ENCODE measurements at regions not wholly inside any gene's neighbourhood (a gene's known extent, or its start where the extent isn't known, plus 50 kb on each side); places are given as distances from the start of the nearest gene placed in this dataset.

DNA sequence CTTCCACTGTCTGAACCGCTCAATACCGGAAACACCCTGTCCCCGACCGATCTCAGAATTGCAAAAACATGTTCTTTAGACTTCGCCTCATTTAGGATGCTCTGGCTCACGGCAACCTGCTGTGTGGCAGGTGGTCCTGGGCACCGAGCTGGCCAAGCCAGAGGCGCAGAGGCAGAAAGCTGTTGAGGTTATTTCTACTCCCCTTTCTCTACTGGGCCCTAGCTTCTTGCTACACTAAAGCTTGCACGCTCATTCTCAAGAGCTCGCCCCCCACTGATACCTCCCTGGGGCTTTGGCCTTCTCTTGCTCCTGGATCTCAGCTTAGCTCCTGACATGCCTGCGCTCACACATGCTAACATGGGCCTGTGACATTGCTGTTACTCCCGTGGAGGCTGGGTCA lies 417.4 kb downstream of the LPIN1 start:
- Histone ChIP-seq H3K4me3 (replicated peaks in 1 of 2; ENCODE audit: low read depth in 1 of 2, low read length in 2 of 2) (no peak overlapping the region), H3K27ac (ENCODE audit: low read depth, low read length) (no peak overlapping the region), H3K9me3 (ENCODE audit: control insufficient read depth in 1 of 2, insufficient read depth in 1 of 2, low read depth in 1 of 2, low read length in 2 of 2) (no peaks in the 10 kb centered on the region), H2AFZ (ENCODE audit: low read depth, low read length, poor library complexity, severe bottlenecking) (no peak overlapping the region), H3K4me1 (ENCODE audit: control insufficient read depth in 1 of 2, insufficient read depth in 2 of 2, low read length in 2 of 2) (peaks cover 0 to under 1% of the 10 kb centered on the region in 2 experiments; a peak in 1 of 4 replicates), H3K27me3 (ENCODE audit: insufficient read depth, low read length) (no peaks in the 10 kb centered on the region), H3K9ac (ENCODE audit: low read length) (no peak overlapping the region), H3K79me2 (ENCODE audit: insufficient read depth, low read length) (no peaks in the 10 kb centered on the region), H4K20me1 (ENCODE audit: insufficient read depth) (no peaks in the 10 kb centered on the region), H3K4me2 (ENCODE audit: low read length) (no peak overlapping the region), H3K9me2 (ENCODE audit: insufficient read depth) (no peaks in the 10 kb centered on the region), H3K36me3 (ENCODE audit: control insufficient read depth in 1 of 2, insufficient read depth in 2 of 2, low read length in 2 of 2) (no peaks in the 10 kb centered on the region)
- ChIA-PET CTCF (no interaction called here), RAD21 (ENCODE audit: low non-redundant PET in 1 of 2, low total read pairs in 2 of 2, uncharacterized antibody in 2 of 2, unreplicated experiment in 2 of 2) (no interaction called here), POLR2A (no interaction called here)
- TF ChIP-seq CEBPB (IDR thresholded peaks at IDR 0.05; ENCODE audit: low read depth) (no peak), ATF3 (IDR thresholded peaks at IDR 0.05) (no peak), SRF (IDR thresholded peaks at IDR 0.05; ENCODE audit: low read depth) (no peak), ZFX (IDR thresholded peaks at IDR 0.05) (no peak), RAD21 (IDR thresholded peaks at IDR 0.05; ENCODE audit: low read depth) (no peak)
- BruUV-seq (replicated peaks): no TSS peak
- intact Hi-C loops (cut with micrococcal nuclease): no loop called here
- no peak for DNase-seq (ENCODE audit: low read depth, low spot score)
- no peak for ATAC-seq

DNA sequence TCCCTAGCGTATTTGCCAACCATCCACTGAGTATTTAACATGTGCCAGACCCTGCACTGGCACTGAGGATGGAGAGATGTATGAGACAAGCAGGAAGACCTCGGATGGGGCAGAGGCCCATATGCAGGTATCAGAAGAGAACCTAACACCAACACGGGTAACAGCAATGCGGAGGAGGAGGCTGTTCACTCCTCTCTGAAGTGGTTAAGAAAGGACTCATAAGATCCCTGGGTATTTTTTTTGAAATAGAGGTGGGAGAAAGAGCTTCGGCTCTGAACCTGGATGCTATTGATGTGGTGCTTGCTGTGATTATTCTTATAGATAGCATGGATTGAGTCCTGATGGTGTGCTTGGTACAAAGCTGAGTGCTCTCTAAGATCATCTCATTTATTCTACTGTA lies 418.3 kb downstream of the LPIN1 start:
- H3K9me3 ChIP-seq (ENCODE audit: control insufficient read depth in 1 of 2, insufficient read depth in 1 of 2, low read depth in 1 of 2, low read length in 2 of 2): no peaks in the 10 kb centered on the region
- no peaks in the 10 kb centered on the region for H4K20me1 ChIP-seq (ENCODE audit: insufficient read depth)
- H3K9ac ChIP-seq (ENCODE audit: low read length): no peak overlapping the region
- BruUV-seq (replicated peaks): no TSS peak
- no peak for DNase-seq (ENCODE audit: low read depth, low spot score)
- intact Hi-C loops (cut with micrococcal nuclease): no loop called here
- no peaks in the 10 kb centered on the region for H3K9me2 ChIP-seq (ENCODE audit: insufficient read depth)
- no peak overlapping the region for H3K27ac ChIP-seq (ENCODE audit: low read depth, low read length)
- CTCF ChIA-PET: no interaction called here
- no peak overlapping the region for H2AFZ ChIP-seq (ENCODE audit: low read depth, low read length, poor library complexity, severe bottlenecking)
- H3K4me1 ChIP-seq (ENCODE audit: control insufficient read depth in 1 of 2, insufficient read depth in 2 of 2, low read length in 2 of 2): peaks cover 0 to 6% of the 10 kb centered on the region in 2 experiments; a peak in 1 of 4 replicates
- H3K4me2 ChIP-seq (ENCODE audit: low read length): no peak overlapping the region
- RAD21 ChIA-PET (ENCODE audit: low non-redundant PET in 1 of 2, low total read pairs in 2 of 2, uncharacterized antibody in 2 of 2, unreplicated experiment in 2 of 2): no interaction called here
- POLR2A ChIA-PET: no interaction called here
- ATAC-seq: no peak
- no peak overlapping the region for H3K4me3 ChIP-seq (replicated peaks in 1 of 2; ENCODE audit: low read depth in 1 of 2, low read length in 2 of 2)
- no peaks in the 10 kb centered on the region for H3K79me2 ChIP-seq (ENCODE audit: insufficient read depth, low read length)
- no peaks in the 10 kb centered on the region for H3K27me3 ChIP-seq (ENCODE audit: insufficient read depth, low read length)
- TF ChIP-seq ZBTB33 (IDR thresholded peaks at IDR 0.05; ENCODE audit: extremely low read depth, insufficient replicate concordance, low read length) (no peak), ATF3 (IDR thresholded peaks at IDR 0.05) (no peak), YY1 (IDR thresholded peaks at IDR 0.05; ENCODE audit: extremely low read depth, insufficient replicate concordance, low read depth, low read length) (no peak), ZNF274 (IDR thresholded peaks at IDR 0.05; ENCODE audit: low read depth, low read length) (no peak), SIN3A (IDR thresholded peaks at IDR 0.05; ENCODE audit: low read depth) (no peak), CTCF (IDR thresholded peaks at IDR 0.05 in 2 of 3, conservative IDR thresholded peaks at IDR 0.05 in 1 of 3; ENCODE audit: borderline replicate concordance in 1 of 3, insufficient read depth in 1 of 3, low read depth in 2 of 3, low read length in 2 of 3) (no peak), SRF (IDR thresholded peaks at IDR 0.05; ENCODE audit: low read depth) (no peak), ZFX (IDR thresholded peaks at IDR 0.05) (no peak), POLR2AphosphoS5 (IDR thresholded peaks at IDR 0.05; ENCODE audit: low read depth, low read length) (no peak), TCF7L2 (IDR thresholded peaks at IDR 0.05; ENCODE audit: borderline replicate concordance, extremely low read depth, insufficient read depth, insufficient read length) (no peak), EZH2 (IDR thresholded peaks at IDR 0.05) (no peak)
- TF ChIP-seq, protein P1, sequence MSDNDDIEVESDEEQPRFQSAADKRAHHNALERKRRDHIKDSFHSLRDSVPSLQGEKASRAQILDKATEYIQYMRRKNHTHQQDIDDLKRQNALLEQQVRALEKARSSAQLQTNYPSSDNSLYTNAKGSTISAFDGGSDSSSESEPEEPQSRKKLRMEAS (IDR thresholded peaks at IDR 0.05): no peak
- H3K36me3 ChIP-seq (ENCODE audit: control insufficient read depth in 1 of 2, insufficient read depth in 2 of 2, low read length in 2 of 2): no peaks in the 10 kb centered on the region
